HG03378 (cell line): ENCODE measurements at regions not wholly inside any gene's neighbourhood (a gene's known extent, or its start where the extent isn't known, plus 50 kb on each side); places are given as distances from the start of the nearest gene placed in this dataset.
"Not testable (repeated sequence)": the region's sequence is repeated elsewhere in the genome, so short reads cannot be mapped to it uniquely, and the experiment has no call there.

Experiments used
- ATAC-seq: cut with Tn5 transposase; IDR thresholded peaks from one replicate; pipeline ENCODE4 v1.9.1; 2021; ENCODE audit warnings: mild to moderate bottlenecking, moderate library complexity; ENCODE audit not compliant: unreplicated experiment

DNA sequence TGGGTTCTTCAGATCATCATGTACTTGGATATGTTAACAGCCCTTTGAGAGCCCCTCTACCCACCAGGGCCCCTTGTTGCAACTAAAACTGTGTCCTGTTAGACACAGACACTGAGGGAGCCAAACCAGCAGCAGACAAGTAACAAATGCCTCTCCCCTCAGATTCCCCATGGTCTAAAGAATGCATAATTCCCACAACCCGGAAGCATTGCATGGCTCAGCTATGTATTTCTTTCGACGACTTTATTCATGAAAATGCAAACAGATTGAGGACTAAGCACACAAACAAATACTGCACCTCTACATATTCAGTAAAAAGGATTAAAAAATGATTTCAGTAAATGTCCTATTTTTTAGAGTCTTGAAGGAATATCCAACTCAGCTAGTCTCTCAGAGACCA is 70.1 kb upstream of the HECW1 start:
- ATAC-seq = no peak

DNA sequence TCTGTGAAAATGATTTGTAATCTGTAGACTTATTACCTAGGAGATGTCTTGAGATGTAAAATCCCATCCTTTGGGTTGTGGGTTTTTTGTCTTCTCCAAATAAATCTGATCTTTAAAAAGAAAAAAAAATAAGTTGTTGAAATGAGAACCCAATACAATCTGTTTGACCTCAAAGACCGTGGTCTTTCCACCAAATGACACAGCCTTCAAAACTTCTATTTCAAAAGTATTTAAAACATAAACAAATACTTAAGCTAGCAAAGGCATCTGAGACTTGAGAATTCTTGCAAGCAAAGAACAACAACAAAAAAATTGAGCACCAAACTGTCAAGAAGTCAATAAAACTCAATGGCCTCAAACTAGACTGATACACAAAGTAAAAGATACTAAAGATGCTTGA is 67.9 kb upstream of the HECW1 start:
- ATAC-seq = no peak

DNA sequence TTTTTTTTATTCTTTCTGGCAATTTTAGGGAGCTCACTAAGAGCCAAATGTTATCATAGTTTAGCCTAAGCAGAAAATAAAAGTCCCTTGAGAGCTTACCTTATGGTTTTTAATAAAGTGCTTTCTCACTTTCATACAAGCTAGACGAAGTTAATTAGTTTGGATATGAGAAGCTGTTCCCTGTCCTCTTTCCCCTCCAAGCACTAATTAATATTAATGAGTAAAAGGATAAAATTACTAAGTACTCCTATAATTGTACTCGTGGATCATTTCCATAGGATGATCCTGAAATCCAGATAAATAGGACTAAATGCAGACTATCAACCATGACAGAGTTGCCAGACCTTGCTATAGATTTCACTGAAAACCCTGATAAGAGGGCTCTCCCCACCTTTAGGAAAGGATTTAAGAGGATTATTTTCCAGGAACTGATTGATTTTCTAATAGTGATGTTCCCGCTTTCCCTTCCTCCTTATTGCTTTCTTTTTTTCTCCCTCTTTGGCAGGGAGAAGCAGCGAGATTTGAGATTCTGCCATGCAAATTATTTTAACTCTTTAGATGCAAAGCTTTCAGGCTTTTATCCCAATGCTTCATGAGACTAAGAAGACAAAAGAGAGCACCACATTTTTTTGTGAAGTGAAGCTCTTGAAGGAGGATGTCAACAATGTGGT is 58.3 kb upstream of the HECW1 start:
- ATAC-seq = no peak

DNA sequence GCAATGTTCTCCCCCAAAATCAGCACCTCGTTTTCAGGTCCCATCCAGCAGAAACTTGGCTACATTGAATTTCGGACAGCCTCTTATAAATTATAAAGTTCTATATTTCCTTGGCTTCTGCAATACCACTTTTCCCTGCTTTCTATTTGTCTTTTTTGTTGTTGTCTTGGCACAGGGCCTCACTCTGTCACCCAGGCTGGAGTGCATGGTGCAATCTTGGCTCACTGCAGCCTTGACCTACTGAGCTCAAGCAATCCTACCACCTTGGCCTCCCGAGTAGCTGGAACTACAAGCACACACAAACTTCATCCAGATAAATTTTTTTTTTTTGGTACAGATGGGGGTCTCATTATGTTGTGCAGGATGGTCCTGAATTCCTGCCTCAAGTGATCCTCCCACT is 55.3 kb upstream of the HECW1 start:
- no peak for ATAC-seq

DNA sequence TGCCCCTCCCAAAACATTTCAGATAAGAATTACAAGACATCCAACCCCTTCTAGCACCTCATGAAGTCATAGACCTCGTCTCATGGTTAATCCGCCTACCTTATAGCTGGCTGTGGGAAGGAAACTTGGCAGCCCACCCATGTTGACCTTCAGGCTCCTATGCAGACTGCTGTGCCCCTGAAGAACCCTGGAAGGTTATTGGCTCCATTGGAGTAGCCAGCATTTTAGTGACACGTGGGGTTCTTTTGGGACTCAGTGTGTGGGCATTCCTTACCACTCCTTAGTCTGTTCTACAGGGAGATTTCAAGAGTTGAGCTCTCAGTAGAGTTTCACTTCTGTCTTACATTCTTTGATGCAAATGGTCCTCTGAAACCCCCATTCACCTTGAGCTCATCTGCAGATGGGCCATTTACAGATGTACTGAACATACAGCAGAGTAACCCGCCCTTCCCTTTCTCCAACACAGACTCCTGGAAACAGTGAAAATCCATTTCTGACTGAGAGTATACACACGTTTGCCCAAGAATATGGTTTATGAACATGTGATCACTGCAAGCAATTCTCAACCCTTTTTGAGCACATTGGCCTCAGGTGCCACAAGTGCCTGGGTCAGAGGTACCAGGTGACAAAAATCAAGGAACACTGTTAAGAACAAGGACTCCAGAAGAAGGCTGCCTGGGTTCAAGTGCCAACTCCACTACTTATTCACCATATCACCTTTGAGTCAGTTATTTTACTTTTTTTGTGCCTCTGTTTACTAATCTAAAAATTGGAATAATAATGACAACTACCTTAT is 54.0 kb upstream of the HECW1 start:
- ATAC-seq = peak; percentile 71

DNA sequence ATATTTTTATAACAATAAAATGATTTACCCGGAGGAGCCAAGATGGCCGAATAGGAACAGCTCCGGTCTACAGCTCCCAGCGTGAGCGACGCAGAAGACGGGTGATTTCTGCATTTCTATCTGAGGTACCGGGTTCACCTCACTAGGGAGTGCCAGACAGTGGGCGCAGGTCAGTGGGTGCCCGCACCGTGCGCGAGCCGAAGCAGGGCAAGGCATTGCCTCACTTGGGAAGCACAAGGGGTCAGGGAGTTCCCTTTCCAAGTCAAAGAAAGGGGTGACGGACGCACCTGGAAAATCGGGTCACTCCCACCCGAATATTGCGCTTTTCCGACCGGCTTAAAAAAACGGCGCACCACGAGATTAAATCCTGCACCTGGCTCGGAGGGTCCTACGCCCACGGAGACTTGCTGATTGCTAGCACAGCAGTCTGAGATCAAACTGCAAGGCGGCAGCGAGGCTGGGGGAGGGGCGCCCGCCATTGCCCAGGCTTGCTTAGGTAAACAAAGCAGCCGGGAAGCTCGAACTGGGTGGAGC is 53.3 kb upstream of the HECW1 start:
- ATAC-seq = not testable (repeated sequence)
